T-helper 9 cell (primary cell): ENCODE measurements at regions not wholly inside any gene's neighbourhood (a gene's known extent, or its start where the extent isn't known, plus 50 kb on each side); places are given as distances from the start of the nearest gene placed in this dataset.
"Not testable (repeated sequence)": the region's sequence is repeated elsewhere in the genome, so short reads cannot be mapped to it uniquely, and the experiment has no call there.

Experiments used
- DNase-seq: peaks from one replicate; pipeline ENCODE4 v3.0.0-alpha.2; 2020

GRCh38 chr5:1731091-1731639 lies 68.5 kb downstream of the MRPL36 start:
- DNase-seq = no peak

- no peak for DNase-seq
These were observed 69.2 kb downstream of the MRPL36 start for GRCh38 chr5:1730487-1730847.

GRCh38 chr5:1729641-1730486 lies 69.8 kb downstream of the MRPL36 start:
- no peak for DNase-seq

- DNase-seq = no peak
These were observed 70.8 kb downstream of the MRPL36 start for GRCh38 chr5:1728846-1729245.

- DNase-seq = no peak
These were observed 72.1 kb downstream of the MRPL36 start for GRCh38 chr5:1727571-1727970.

GRCh38 chr5:1726956-1727355 lies 72.7 kb downstream of the MRPL36 start:
- DNase-seq = no peak

- DNase-seq = no peak
These were observed 73.2 kb downstream of the MRPL36 start for GRCh38 chr5:1726469-1726865.

GRCh38 chr5:1725641-1726468 lies 73.8 kb downstream of the MRPL36 start:
- DNase-seq = no peak

GRCh38 chr5:1724822-1725602 lies 74.6 kb downstream of the MRPL36 start:
- no peak for DNase-seq

GRCh38 chr5:1723957-1724821 lies 75.4 kb downstream of the MRPL36 start:
- DNase-seq = no peak

GRCh38 chr5:1723476-1723875 lies 76.2 kb downstream of the MRPL36 start:
- no peak for DNase-seq

GRCh38 chr5:1722877-1723276 lies 76.8 kb downstream of the MRPL36 start:
- no peak for DNase-seq

- DNase-seq = no peak
These were observed 79.1 kb downstream of the MRPL36 start for GRCh38 chr5:1720396-1721110.

GRCh38 chr5:1719860-1720259 lies 79.8 kb downstream of the MRPL36 start:
- no peak for DNase-seq

GRCh38 chr5:1718669-1719068 lies 81.0 kb downstream of the MRPL36 start:
- DNase-seq = no peak

- not testable (repeated sequence) for DNase-seq
These were observed 89.5 kb downstream of the MRPL36 start for GRCh38 chr5:1710091-1710490.

- DNase-seq = no peak
These were observed 90.3 kb downstream of the MRPL36 start for GRCh38 chr5:1709171-1709803.

- DNase-seq = no peak
These were observed 91.0 kb downstream of the MRPL36 start for GRCh38 chr5:1708592-1709141.

- no peak for DNase-seq
These were observed 92.2 kb downstream of the MRPL36 start for GRCh38 chr5:1707467-1707866.

- DNase-seq = no peak
These were observed 93.2 kb downstream of the MRPL36 start for GRCh38 chr5:1706428-1706827.
